ENCODE measurements at regions not wholly inside any gene's neighbourhood (a gene's known extent, or its start where the extent isn't known, plus 50 kb on each side); places are given as distances from the start of the nearest gene placed in this dataset.

DNA sequence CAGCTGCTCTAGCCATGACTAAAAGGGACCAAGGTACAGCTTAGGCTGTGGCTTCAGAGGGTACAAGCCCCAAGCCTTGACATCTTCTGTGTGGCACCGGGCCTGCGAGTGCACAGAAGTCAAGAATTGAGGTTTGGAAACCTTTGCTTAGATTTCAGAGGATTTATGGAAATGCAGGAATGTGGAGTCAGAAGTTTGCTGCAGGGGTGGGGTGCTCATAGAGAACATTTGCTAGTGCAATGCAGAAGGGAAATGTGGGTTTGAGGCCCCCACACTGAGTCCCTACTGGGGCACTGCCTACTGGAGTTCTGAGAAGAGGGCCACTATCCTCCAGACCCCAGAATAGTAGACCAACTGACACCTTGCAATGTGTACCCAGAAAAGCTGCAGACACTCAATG is 624.9 kb upstream of the FTMT start:
- TF ChIP-seq, protein P1, sequence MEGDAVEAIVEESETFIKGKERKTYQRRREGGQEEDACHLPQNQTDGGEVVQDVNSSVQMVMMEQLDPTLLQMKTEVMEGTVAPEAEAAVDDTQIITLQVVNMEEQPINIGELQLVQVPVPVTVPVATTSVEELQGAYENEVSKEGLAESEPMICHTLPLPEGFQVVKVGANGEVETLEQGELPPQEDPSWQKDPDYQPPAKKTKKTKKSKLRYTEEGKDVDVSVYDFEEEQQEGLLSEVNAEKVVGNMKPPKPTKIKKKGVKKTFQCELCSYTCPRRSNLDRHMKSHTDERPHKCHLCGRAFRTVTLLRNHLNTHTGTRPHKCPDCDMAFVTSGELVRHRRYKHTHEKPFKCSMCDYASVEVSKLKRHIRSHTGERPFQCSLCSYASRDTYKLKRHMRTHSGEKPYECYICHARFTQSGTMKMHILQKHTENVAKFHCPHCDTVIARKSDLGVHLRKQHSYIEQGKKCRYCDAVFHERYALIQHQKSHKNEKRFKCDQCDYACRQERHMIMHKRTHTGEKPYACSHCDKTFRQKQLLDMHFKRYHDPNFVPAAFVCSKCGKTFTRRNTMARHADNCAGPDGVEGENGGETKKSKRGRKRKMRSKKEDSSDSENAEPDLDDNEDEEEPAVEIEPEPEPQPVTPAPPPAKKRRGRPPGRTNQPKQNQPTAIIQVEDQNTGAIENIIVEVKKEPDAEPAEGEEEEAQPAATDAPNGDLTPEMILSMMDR (IDR thresholded peaks at IDR 0.05): no peak
- no peak for TF ChIP-seq POLR2A (IDR thresholded peaks at IDR 0.05)

Data from testis (tissue), 2 donors.